Bronchial epithelial cell (primary cell): ENCODE measurements at regions not wholly inside any gene's neighbourhood (a gene's known extent, or its start where the extent isn't known, plus 50 kb on each side); places are given as distances from the start of the nearest gene placed in this dataset.
A peak's percentile ranks its signal among the peaks of the same experiment; 100 is the strongest.

Experiments used
- DNase-seq: peaks from one replicate; pipeline ENCODE4 v3.0.0-alpha.2; 2010; ENCODE audit warnings: low read depth
- FAIRE-seq: peaks from 2 replicates; lab custom pipeline; 2011; peaks lifted over from hg19 to GRCh38; lab: Jason Lieb, UNC
- H3K27me3 ChIP-seq: 2 replicates; pipeline ENCODE4 v1.5.1; 2011; ENCODE audit warnings: low read length; ENCODE audit not compliant: control insufficient read depth, insufficient read depth
- H3K36me3 ChIP-seq: 2 replicates; pipeline ENCODE4 v1.5.1; 2011; ENCODE audit warnings: low read length; ENCODE audit not compliant: control insufficient read depth, insufficient read depth
- H3K4me3 ChIP-seq: 2 replicates; pipeline ENCODE4 v1.5.1; 2011; ENCODE audit warnings: mild to moderate bottlenecking, low read depth, low read length, control low read depth
- TF ChIP-seq, protein P1 (sequence below): IDR thresholded peaks from 2 replicates; pipeline ENCODE4 v1.5.1; 2011; ENCODE audit warnings: mild to moderate bottlenecking, moderate library complexity, low read length, control low read depth, inconsistent platforms; ENCODE audit not compliant: insufficient read depth, severe bottlenecking

- H3K27me3 ChIP-seq: no peaks in the 10 kb centered on the region
- no peak overlapping the region for H3K4me3 ChIP-seq
- H3K36me3 ChIP-seq: no peaks in the 10 kb centered on the region
- FAIRE-seq: no peak
- peak; percentile 26 for DNase-seq
- TF ChIP-seq, protein P1, sequence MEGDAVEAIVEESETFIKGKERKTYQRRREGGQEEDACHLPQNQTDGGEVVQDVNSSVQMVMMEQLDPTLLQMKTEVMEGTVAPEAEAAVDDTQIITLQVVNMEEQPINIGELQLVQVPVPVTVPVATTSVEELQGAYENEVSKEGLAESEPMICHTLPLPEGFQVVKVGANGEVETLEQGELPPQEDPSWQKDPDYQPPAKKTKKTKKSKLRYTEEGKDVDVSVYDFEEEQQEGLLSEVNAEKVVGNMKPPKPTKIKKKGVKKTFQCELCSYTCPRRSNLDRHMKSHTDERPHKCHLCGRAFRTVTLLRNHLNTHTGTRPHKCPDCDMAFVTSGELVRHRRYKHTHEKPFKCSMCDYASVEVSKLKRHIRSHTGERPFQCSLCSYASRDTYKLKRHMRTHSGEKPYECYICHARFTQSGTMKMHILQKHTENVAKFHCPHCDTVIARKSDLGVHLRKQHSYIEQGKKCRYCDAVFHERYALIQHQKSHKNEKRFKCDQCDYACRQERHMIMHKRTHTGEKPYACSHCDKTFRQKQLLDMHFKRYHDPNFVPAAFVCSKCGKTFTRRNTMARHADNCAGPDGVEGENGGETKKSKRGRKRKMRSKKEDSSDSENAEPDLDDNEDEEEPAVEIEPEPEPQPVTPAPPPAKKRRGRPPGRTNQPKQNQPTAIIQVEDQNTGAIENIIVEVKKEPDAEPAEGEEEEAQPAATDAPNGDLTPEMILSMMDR: no peak
Observed at GRCh38 chrX:103148075-103148474, 55.1 kb upstream of the NXF3 start.
